ENCODE measurements at regions not wholly inside any gene's neighbourhood (a gene's known extent, or its start where the extent isn't known, plus 50 kb on each side); places are given as distances from the start of the nearest gene placed in this dataset.

DNA sequence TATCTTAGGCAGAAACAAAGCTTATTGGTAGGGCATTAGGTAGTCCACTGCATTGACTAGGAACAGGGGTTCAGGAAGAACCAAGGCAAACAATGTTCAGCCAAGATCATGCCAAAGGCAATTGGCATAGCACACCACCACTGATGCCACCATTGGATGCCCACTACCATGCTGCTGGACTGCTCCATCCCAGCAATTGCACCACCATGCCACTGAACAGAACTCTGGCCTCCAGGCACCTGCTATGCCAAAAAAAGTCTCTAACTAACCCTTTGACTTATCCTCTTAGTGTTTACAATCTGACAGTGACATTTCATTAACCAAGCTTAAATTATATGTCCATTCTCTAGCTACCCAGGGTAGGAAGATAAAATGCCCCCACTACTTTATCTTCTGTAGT is 509.6 kb upstream of the CAMK1G start:
- TF ChIP-seq, protein P1, sequence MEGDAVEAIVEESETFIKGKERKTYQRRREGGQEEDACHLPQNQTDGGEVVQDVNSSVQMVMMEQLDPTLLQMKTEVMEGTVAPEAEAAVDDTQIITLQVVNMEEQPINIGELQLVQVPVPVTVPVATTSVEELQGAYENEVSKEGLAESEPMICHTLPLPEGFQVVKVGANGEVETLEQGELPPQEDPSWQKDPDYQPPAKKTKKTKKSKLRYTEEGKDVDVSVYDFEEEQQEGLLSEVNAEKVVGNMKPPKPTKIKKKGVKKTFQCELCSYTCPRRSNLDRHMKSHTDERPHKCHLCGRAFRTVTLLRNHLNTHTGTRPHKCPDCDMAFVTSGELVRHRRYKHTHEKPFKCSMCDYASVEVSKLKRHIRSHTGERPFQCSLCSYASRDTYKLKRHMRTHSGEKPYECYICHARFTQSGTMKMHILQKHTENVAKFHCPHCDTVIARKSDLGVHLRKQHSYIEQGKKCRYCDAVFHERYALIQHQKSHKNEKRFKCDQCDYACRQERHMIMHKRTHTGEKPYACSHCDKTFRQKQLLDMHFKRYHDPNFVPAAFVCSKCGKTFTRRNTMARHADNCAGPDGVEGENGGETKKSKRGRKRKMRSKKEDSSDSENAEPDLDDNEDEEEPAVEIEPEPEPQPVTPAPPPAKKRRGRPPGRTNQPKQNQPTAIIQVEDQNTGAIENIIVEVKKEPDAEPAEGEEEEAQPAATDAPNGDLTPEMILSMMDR (IDR thresholded peaks at IDR 0.05), result no peak
- TF ChIP-seq, protein P2, sequence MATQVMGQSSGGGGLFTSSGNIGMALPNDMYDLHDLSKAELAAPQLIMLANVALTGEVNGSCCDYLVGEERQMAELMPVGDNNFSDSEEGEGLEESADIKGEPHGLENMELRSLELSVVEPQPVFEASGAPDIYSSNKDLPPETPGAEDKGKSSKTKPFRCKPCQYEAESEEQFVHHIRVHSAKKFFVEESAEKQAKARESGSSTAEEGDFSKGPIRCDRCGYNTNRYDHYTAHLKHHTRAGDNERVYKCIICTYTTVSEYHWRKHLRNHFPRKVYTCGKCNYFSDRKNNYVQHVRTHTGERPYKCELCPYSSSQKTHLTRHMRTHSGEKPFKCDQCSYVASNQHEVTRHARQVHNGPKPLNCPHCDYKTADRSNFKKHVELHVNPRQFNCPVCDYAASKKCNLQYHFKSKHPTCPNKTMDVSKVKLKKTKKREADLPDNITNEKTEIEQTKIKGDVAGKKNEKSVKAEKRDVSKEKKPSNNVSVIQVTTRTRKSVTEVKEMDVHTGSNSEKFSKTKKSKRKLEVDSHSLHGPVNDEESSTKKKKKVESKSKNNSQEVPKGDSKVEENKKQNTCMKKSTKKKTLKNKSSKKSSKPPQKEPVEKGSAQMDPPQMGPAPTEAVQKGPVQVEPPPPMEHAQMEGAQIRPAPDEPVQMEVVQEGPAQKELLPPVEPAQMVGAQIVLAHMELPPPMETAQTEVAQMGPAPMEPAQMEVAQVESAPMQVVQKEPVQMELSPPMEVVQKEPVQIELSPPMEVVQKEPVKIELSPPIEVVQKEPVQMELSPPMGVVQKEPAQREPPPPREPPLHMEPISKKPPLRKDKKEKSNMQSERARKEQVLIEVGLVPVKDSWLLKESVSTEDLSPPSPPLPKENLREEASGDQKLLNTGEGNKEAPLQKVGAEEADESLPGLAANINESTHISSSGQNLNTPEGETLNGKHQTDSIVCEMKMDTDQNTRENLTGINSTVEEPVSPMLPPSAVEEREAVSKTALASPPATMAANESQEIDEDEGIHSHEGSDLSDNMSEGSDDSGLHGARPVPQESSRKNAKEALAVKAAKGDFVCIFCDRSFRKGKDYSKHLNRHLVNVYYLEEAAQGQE (IDR thresholded peaks at IDR 0.05; ENCODE audit: insufficient read depth in 1 of 2, low read depth in 2 of 2, low read length in 1 of 2), result no peak
- TF ChIP-seq SIN3A (IDR thresholded peaks at IDR 0.05; ENCODE audit: borderline replicate concordance, insufficient read depth, low read depth, low read length) (no peak), POLR2AphosphoS5 (IDR thresholded peaks at IDR 0.05; ENCODE audit: low read depth, low read length) (no peak)
